Smooth muscle cell (in vitro differentiated cells): ENCODE measurements at regions not wholly inside any gene's neighbourhood (a gene's known extent, or its start where the extent isn't known, plus 50 kb on each side); places are given as distances from the start of the nearest gene placed in this dataset.

Source experiments
- DNase-seq: peaks from one replicate; lab custom pipeline; 2025; ENCODE audit not compliant: unreplicated experiment; lab: John Stamatoyannopoulos, UW
- H2AFZ ChIP-seq: fragments of 200-600 bp; sonication (generic); 2 replicates; pipeline ENCODE4 v1.6.0; 2016; ENCODE audit warnings: antibody characterized with exemption, low read depth, mild to moderate bottlenecking
- H3F3A ChIP-seq: fragments of 200-600 bp; sonication (generic); 2 replicates; pipeline ENCODE4 v1.6.0; 2017; ENCODE audit warnings: antibody characterized with exemption, low read depth
- H3K27ac ChIP-seq: fragments of 200-600 bp; sonication (generic); 2 replicates; pipeline ENCODE4 v1.5.1; 2016; ENCODE audit warnings: low read depth, mild to moderate bottlenecking
- H3K27me3 ChIP-seq: fragments of 200-600 bp; sonication (generic); 2 replicates; pipeline ENCODE4 v1.6.1; 2016; ENCODE audit warnings: low read depth, mild to moderate bottlenecking
- H3K36me3 ChIP-seq: fragments of 200-600 bp; sonication (generic); 2 replicates; pipeline ENCODE4 v1.5.1; 2016; ENCODE audit warnings: low read depth
- H3K4me1 ChIP-seq: fragments of 200-600 bp; sonication (generic); 2 replicates; pipeline ENCODE4 v1.5.1; 2016; ENCODE audit warnings: low read depth
- H3K4me2 ChIP-seq: fragments of 200-600 bp; sonication (generic); 2 replicates; pipeline ENCODE4 v1.6.0; 2016; ENCODE audit warnings: mild to moderate bottlenecking
- H3K4me3 ChIP-seq: fragments of 200-600 bp; sonication (generic); 2 replicates; pipeline ENCODE4 v1.5.1; 2016; ENCODE audit warnings: mild to moderate bottlenecking
- H3K79me2 ChIP-seq: fragments of 200-600 bp; sonication (generic); 2 replicates; pipeline ENCODE4 v1.6.0; 2016; ENCODE audit warnings: low read depth, mild to moderate bottlenecking
- H3K9ac ChIP-seq: fragments of 200-600 bp; sonication (generic); 2 replicates; pipeline ENCODE4 v1.6.0; 2016; ENCODE audit warnings: low read depth
- H3K9me3 ChIP-seq: fragments of 200-600 bp; sonication (generic); replicated peaks from 2 replicates; pipeline ENCODE4 v1.5.1; 2016; ENCODE audit warnings: low read depth
- H4K20me1 ChIP-seq: fragments of 200-600 bp; sonication (generic); 2 replicates; pipeline ENCODE4 v1.6.0; 2016; ENCODE audit warnings: low read depth
- whole genome bisulfite sequencing: methylation state at CpG from one replicate; pipeline ENCODE4 v1.1.7; 2016; ENCODE audit warnings: low lambda C conversion rate; 5-methylcytosine and 5-hydroxymethylcytosine counted together
- TF ChIP-seq, protein P1 (sequence below): fragments of 200-600 bp; sonication (generic); IDR thresholded peaks from 2 replicates; pipeline ENCODE4 v1.5.1; 2017; ENCODE audit warnings: borderline replicate concordance, mild to moderate bottlenecking, antibody characterized with exemption; ENCODE audit not compliant: insufficient read depth, poor library complexity, severe bottlenecking

DNA sequence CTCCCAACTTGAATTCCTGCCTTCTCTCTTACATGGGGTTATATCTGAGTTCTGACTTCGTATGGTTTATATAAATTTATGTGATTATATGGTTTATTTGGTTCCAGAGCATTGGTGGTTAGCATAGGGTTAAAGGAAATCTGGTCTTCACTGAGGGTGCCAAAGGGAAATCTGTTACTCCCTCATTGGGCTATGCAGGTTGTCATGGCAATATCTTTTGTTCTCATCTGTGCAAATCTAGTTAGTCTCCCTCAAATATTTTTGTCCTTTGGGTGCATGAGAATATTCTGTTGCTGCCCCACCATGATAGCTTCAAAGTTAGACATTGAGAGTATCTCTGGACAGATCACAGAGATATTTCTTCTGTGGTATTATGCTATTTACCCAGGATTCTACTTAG, 71.8 kb upstream of the OTUD4 start:
- TF ChIP-seq, protein P1, sequence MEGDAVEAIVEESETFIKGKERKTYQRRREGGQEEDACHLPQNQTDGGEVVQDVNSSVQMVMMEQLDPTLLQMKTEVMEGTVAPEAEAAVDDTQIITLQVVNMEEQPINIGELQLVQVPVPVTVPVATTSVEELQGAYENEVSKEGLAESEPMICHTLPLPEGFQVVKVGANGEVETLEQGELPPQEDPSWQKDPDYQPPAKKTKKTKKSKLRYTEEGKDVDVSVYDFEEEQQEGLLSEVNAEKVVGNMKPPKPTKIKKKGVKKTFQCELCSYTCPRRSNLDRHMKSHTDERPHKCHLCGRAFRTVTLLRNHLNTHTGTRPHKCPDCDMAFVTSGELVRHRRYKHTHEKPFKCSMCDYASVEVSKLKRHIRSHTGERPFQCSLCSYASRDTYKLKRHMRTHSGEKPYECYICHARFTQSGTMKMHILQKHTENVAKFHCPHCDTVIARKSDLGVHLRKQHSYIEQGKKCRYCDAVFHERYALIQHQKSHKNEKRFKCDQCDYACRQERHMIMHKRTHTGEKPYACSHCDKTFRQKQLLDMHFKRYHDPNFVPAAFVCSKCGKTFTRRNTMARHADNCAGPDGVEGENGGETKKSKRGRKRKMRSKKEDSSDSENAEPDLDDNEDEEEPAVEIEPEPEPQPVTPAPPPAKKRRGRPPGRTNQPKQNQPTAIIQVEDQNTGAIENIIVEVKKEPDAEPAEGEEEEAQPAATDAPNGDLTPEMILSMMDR, result no peak
- Histone ChIP-seq H3K4me1 (no peaks in the 10 kb centered on the region), H3K9ac (no peak overlapping the region), H3K4me2 (no peak overlapping the region), H3K27me3 (no peaks in the 10 kb centered on the region), H3K27ac (no peak overlapping the region), H3K79me2 (no peaks in the 10 kb centered on the region), H3K4me3 (no peak overlapping the region), H3K36me3 (no peaks in the 10 kb centered on the region), H4K20me1 (no peaks in the 10 kb centered on the region), H2AFZ (no peak overlapping the region), H3F3A (no peaks in the 10 kb centered on the region), H3K9me3 (no peaks in the 10 kb centered on the region)
- WGBS, result 91% methylated on average over 1 of the region's 1 CpG
- DNase-seq, result no peak

DNA sequence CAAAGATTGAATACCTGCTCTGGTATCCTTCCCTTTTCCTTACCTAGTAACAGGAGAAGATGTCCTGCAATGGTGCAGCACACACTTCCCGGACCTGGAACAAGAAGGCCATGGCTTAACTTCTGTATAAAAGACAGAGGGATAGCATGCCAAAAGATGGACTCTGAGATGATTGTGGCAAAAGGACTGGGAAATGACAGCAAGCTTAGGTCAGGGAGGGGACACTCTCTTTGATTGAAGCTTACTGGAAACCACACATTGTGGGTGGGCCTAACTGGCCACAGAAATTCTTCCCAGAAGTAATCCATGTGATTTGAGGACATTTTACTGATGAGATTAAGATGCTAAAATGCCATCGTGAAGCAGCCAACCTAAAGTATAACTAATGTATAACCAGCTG, 71.0 kb upstream of the OTUD4 start:
- Histone ChIP-seq H3K9me3 (no peaks in the 10 kb centered on the region), H3F3A (no peaks in the 10 kb centered on the region), H4K20me1 (no peaks in the 10 kb centered on the region), H3K27ac (no peak overlapping the region), H2AFZ (no peak overlapping the region), H3K9ac (no peak overlapping the region), H3K4me1 (no peaks in the 10 kb centered on the region), H3K36me3 (no peaks in the 10 kb centered on the region), H3K79me2 (no peaks in the 10 kb centered on the region), H3K4me3 (no peak overlapping the region), H3K4me2 (no peak overlapping the region), H3K27me3 (no peaks in the 10 kb centered on the region)
- WGBS, result 53% methylated on average over 2 of the region's 2 CpGs
- DNase-seq, result no peak
- TF ChIP-seq, protein P1, result no peak

DNA sequence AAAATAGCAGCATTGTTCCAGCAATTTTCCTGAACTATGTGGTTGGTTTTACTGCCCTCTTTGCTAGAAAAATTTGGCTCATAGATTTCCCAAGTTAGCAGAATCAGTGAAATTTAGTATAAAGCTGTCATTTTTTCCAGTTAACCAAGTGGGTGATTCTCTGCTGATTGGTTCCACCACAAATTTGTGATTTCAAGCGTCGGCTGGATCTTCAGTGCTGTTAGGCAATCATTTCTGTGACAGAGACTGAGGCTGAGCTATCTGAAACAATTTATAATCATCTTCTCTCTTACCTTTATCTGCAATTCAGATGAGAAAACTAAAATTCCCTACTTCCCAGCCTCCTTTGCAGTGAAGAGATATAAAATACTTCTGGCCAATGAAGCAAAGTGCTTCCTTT, 68.6 kb upstream of the OTUD4 start:
- no peak for DNase-seq
- TF ChIP-seq, protein P1, result no peak
- 87% methylated on average over 2 of the region's 2 CpGs for WGBS

GRCh38 chr4:145248502-145248901, 68.1 kb upstream of the OTUD4 start:
- H3K79me2 ChIP-seq, result no peaks in the 10 kb centered on the region
- no peaks in the 10 kb centered on the region for H4K20me1 ChIP-seq
- no peak overlapping the region for H3K4me2 ChIP-seq
- no peak overlapping the region for H2AFZ ChIP-seq
- no peak overlapping the region for H3K27ac ChIP-seq
- no peaks in the 10 kb centered on the region for H3K4me1 ChIP-seq
- no peaks in the 10 kb centered on the region for H3K36me3 ChIP-seq
- H3K4me3 ChIP-seq, result no peak overlapping the region
- no peaks in the 10 kb centered on the region for H3F3A ChIP-seq
- H3K27me3 ChIP-seq, result no peaks in the 10 kb centered on the region
- DNase-seq, result no peak
- H3K9me3 ChIP-seq, result no peaks in the 10 kb centered on the region
- no peak overlapping the region for H3K9ac ChIP-seq
- TF ChIP-seq, protein P1, result no peak
- 100% methylated on average over 1 of the region's 1 CpG for WGBS

More for the DNA sequence above, 68.6 kb upstream of the OTUD4 start:
- no peaks in the 10 kb centered on the region for H3F3A ChIP-seq
- peak overlapping the region; percentile 57 for H2AFZ ChIP-seq
- no peaks in the 10 kb centered on the region for H3K4me1 ChIP-seq
- no peak overlapping the region for H3K9ac ChIP-seq
- no peak overlapping the region for H3K4me2 ChIP-seq
- H3K79me2 ChIP-seq, result no peaks in the 10 kb centered on the region
- H3K4me3 ChIP-seq, result no peak overlapping the region
- no peak overlapping the region for H3K27ac ChIP-seq
- H4K20me1 ChIP-seq, result no peaks in the 10 kb centered on the region
- no peaks in the 10 kb centered on the region for H3K27me3 ChIP-seq
- H3K9me3 ChIP-seq, result no peaks in the 10 kb centered on the region
- no peaks in the 10 kb centered on the region for H3K36me3 ChIP-seq
